Glutamatergic neuron (in vitro differentiated cells): ENCODE measurements at regions not wholly inside any gene's neighbourhood (a gene's known extent, or its start where the extent isn't known, plus 50 kb on each side); places are given as distances from the start of the nearest gene placed in this dataset.

Source experiments
- DNase-seq: peaks from one replicate; pipeline ENCODE4 v3.0.0; 2022
- H3K27ac Mint-ChIP-seq: one replicate; pipeline ENCODE4 v1.8.0; 2020; ENCODE audit warnings: mild to moderate bottlenecking, mixed read lengths, inconsistent platforms; ENCODE audit not compliant: unreplicated experiment
- H3K27me3 Mint-ChIP-seq: one replicate; pipeline ENCODE4 v1.8.0; 2020; ENCODE audit warnings: mild to moderate bottlenecking, moderate library complexity, mixed read lengths, inconsistent platforms; ENCODE audit not compliant: unreplicated experiment
- H3K36me3 Mint-ChIP-seq: one replicate; pipeline ENCODE4 v1.8.0; 2020; ENCODE audit warnings: mild to moderate bottlenecking, mixed read lengths, inconsistent platforms; ENCODE audit not compliant: unreplicated experiment
- H3K4me1 Mint-ChIP-seq: one replicate; pipeline ENCODE4 v1.8.0; 2020; ENCODE audit warnings: mild to moderate bottlenecking, low read depth, mixed read lengths, inconsistent platforms; ENCODE audit not compliant: unreplicated experiment
- H3K4me3 Mint-ChIP-seq: one replicate; pipeline ENCODE4 v1.8.0; 2020; ENCODE audit warnings: mild to moderate bottlenecking, mixed read lengths, inconsistent platforms; ENCODE audit not compliant: unreplicated experiment
- H3K9me3 Mint-ChIP-seq: one replicate; pipeline ENCODE4 v1.8.0; 2020; ENCODE audit warnings: mild to moderate bottlenecking, moderate library complexity, mixed read lengths, inconsistent platforms; ENCODE audit not compliant: unreplicated experiment
- TF ChIP-seq, protein P1 (sequence below): fragments of 200-600 bp; sonication (generic); IDR thresholded peaks from one replicate; pipeline ENCODE4 v1.5.0; 2021; ENCODE audit not compliant: partially characterized antibody, unreplicated experiment

GRCh38 chr2:58428096-58429013 lies 187.2 kb upstream of the FANCL start:
- Mint-ChIP-seq H3K36me3 (no peaks in the 10 kb centered on the region), H3K9me3 (peaks cover 17% of the 10 kb centered on the region), H3K4me3 (peak overlapping the region; percentile 93), H3K27me3 (peaks cover 8% of the 10 kb centered on the region), H3K4me1 (peaks cover 13% of the 10 kb centered on the region), H3K27ac (peak overlapping the region; percentile 98)
- peak; percentile 72 for DNase-seq
- TF ChIP-seq, protein P1, sequence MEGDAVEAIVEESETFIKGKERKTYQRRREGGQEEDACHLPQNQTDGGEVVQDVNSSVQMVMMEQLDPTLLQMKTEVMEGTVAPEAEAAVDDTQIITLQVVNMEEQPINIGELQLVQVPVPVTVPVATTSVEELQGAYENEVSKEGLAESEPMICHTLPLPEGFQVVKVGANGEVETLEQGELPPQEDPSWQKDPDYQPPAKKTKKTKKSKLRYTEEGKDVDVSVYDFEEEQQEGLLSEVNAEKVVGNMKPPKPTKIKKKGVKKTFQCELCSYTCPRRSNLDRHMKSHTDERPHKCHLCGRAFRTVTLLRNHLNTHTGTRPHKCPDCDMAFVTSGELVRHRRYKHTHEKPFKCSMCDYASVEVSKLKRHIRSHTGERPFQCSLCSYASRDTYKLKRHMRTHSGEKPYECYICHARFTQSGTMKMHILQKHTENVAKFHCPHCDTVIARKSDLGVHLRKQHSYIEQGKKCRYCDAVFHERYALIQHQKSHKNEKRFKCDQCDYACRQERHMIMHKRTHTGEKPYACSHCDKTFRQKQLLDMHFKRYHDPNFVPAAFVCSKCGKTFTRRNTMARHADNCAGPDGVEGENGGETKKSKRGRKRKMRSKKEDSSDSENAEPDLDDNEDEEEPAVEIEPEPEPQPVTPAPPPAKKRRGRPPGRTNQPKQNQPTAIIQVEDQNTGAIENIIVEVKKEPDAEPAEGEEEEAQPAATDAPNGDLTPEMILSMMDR = no peak

GRCh38 chr2:58427572-58428095 lies 186.5 kb upstream of the FANCL start:
- Mint-ChIP-seq H3K27ac (peak overlapping the region; percentile 97), H3K4me1 (peaks cover 13% of the 10 kb centered on the region), H3K27me3 (peaks cover 8% of the 10 kb centered on the region), H3K9me3 (peaks cover 17% of the 10 kb centered on the region), H3K36me3 (no peaks in the 10 kb centered on the region), H3K4me3 (peak overlapping the region; percentile 93)
- DNase-seq = peak; percentile 55
- TF ChIP-seq, protein P1 = no peak

- Mint-ChIP-seq H3K36me3 (no peaks in the 10 kb centered on the region), H3K4me1 (peaks cover 13% of the 10 kb centered on the region), H3K27ac (no peak overlapping the region), H3K27me3 (peaks cover 8% of the 10 kb centered on the region), H3K9me3 (peaks cover 17% of the 10 kb centered on the region), H3K4me3 (no peak overlapping the region)
- TF ChIP-seq, protein P1 = no peak
- DNase-seq = no peak
Measured at GRCh38 chr2:58425368-58425767, 184.2 kb upstream of the FANCL start.

DNA sequence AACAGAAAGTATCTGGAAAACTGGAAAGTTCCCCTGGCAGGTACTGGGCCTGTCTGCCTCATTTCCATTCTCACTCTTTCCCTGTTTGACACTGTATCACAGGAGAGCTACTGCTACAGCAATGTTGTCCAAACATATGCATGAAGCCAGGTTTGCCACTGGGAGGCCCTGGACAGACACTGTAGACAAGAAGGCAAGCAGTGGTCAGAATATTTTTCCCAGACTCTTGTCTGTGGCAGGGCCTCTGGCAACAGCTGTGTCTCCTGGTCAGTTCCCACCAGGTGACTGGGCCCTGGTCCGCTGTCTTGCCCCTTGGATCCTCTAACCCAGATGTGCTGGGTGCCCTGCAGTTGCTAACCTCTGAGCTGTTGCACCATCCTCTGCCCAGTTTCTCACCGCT lies 178.9 kb upstream of the FANCL start:
- TF ChIP-seq, protein P1 = no peak
- no peak for DNase-seq
- Mint-ChIP-seq H3K27ac (no peak overlapping the region), H3K4me1 (no peaks in the 10 kb centered on the region), H3K9me3 (no peaks in the 10 kb centered on the region), H3K4me3 (no peak overlapping the region), H3K27me3 (no peaks in the 10 kb centered on the region), H3K36me3 (no peaks in the 10 kb centered on the region)

DNA sequence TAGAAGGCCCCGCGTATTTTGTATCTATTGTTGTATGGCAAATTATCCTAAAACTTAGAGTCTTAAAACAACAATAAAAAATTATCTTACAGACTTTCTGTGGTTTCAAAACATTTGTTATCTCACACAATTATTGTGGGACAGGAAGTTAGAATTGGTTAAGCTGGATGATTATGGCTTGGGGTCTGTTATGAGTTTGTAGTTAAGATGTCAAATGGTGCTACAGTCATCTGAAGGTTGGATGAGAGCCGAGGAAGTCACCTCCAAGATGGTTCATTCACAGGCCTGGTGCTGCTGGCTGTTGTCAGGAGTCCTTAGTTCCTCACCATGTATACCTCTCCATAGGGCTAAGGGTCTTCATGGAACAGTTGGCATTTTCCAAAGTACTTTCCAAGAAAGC lies 175.6 kb upstream of the FANCL start:
- H3K9me3 Mint-ChIP-seq = no peaks in the 10 kb centered on the region

More for the DNA sequence above, 175.6 kb upstream of the FANCL start:
- no peak for DNase-seq
- Mint-ChIP-seq H3K36me3 (no peaks in the 10 kb centered on the region), H3K27me3 (no peaks in the 10 kb centered on the region), H3K27ac (no peak overlapping the region), H3K4me1 (no peaks in the 10 kb centered on the region), H3K4me3 (no peak overlapping the region)
- TF ChIP-seq, protein P1 = no peak
